ENCODE measurements at regions not wholly inside any gene's neighbourhood (a gene's known extent, or its start where the extent isn't known, plus 50 kb on each side); places are given as distances from the start of the nearest gene placed in this dataset.
A peak's percentile ranks its signal among the peaks of the same experiment; 100 is the strongest.

DNA sequence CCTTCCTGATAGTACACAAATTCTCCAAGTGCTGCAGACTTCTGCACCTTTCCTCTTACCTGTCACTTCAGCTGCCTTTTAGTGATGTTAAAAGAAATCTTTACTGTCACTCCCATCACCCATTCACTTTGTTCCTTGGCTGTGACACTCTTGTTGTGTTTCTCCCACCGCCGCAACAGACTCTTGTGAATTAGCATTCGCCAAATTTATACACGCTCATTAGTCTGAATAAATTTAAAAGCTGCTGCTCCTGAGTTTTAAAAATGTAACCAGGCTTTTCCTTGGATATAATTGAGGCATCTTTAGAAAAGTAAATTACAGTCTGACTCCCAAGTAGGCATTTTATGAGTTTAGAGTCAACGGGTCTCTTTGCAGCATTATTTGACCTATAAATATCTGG is 1197.9 kb downstream of the BCL11B start:
- no peak for DNase-seq

DNA sequence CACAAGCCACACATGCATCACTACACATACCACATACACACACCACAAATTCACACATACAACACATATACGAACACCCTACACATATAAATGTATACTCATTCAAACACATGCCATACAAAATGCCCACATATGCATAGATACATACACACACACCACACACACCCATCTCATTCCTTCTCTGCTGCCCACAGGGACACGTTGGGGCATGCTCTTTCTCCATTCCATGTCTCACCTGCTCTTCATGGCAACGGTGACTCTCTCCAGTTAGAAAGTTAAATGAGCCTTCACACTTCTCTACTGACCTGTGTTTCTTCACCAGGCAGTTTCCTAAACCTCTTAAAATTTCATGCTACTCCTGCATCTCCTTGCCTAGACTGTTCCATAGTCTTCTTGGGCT is 1194.8 kb downstream of the BCL11B start:
- no peak for DNase-seq

GRCh38 chr14:98082833-98083232 is 1189.2 kb downstream of the BCL11B start:
- no peak for DNase-seq

GRCh38 chr14:98085751-98086150 is 1186.2 kb downstream of the BCL11B start:
- no peak for DNase-seq

- no peak for DNase-seq
These were observed 1178.9 kb downstream of the BCL11B start for GRCh38 chr14:98093111-98093510.

GRCh38 chr14:98099527-98099926 is 1172.5 kb downstream of the BCL11B start:
- DNase-seq = peak in 1 of 5 donors; percentile 23

- DNase-seq = no peak
These were observed 1170.7 kb downstream of the BCL11B start for GRCh38 chr14:98101323-98101722.

- DNase-seq = no peak
These were observed 1168.3 kb downstream of the BCL11B start for GRCh38 chr14:98103705-98104104.

DNA sequence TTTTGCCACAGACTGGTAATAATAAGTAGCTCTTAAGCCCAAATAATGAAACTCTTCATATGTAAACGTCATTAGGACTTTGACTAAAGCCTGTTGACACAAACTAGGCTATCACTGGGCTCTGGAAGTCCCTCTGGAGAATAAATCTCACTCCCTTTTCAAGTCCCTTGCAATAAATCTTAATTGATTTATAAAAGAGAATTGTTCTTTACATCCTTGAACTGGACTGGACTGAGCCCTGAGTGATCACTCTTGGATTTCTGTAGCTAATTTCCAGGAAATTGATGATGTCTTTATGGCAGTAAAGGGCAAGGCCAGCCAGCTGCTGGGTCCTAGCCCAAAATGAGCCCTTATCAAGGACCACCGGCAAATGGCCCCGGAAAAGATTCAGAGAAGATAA is 1162.7 kb downstream of the BCL11B start:
- no peak for DNase-seq

DNA sequence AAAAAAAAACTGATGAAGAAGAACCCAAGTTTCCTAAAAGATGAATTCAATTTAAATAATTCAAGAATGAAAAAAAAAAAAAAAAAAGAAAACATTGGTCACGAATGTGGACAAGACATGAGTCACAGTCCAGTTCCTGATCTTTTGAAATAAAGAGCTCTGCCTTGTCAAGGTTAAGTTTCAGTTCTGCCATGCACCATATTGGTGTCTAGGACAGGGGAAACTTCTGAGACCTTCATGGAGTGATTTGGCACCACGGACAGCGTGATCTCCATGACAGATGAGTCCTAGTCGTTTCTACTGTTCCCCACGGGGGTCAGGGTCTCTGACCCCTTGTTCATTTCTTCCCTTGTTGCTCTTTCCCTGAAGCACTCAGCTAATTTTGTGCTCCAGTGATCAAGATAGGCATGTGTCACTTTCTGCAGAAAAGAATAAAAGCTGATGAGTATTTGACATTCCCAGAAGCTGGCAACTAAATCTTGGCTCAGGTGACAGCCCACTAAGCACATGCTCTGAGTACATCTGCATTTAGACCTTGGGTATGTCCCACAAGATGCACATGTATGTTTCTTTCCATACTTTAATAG is 1159.7 kb downstream of the BCL11B start:
- no peak for DNase-seq

GRCh38 chr14:98114122-98114895 is 1157.7 kb downstream of the BCL11B start:
- DNase-seq = no peak

GRCh38 chr14:98114946-98115345 is 1157.1 kb downstream of the BCL11B start:
- no peak for DNase-seq

DNA sequence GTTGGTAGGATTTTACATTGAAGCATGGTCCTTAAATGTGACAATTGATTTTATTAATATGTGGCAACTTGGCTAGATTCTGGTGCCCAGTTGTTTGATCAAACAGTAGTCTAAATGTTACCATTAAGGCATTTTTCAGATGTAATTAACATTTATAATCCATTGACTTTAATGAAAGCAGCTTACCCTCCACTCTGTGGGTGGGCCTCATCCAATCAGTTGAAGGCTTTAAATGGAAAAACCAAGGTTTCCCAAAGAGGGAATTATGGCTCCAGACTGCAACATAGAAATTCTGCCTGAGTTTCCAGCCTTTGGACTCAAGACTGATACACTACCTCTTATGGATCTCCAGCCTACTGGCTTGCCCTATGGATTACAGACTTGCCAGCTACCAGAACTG is 1153.2 kb downstream of the BCL11B start:
- no peak for DNase-seq

GRCh38 chr14:98119739-98120138 is 1152.3 kb downstream of the BCL11B start:
- DNase-seq = no peak

GRCh38 chr14:98120831-98121464 is 1151.0 kb downstream of the BCL11B start:
- peak in 1 of 5 donors; percentile 43 for DNase-seq

DNA sequence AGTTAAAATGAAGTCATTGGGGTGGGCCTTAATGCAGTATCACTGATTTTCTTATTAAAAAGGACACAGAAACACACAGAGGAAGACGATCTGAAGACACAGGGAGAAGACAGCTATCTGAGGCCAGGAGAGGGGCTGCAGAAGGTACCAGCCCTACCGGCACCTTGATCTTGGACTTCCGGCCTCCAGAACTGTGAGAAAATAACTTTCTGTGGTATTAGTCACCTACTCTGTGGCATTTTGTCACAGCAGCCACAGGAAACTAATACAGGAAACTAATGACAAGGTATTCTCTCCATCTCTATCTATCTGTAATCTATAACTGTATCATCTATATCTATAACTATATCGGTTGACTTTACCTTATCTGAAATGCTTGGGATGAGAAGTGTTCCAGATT is 1149.5 kb downstream of the BCL11B start:
- peak in 1 of 5 donors; percentile 55 for DNase-seq

DNA sequence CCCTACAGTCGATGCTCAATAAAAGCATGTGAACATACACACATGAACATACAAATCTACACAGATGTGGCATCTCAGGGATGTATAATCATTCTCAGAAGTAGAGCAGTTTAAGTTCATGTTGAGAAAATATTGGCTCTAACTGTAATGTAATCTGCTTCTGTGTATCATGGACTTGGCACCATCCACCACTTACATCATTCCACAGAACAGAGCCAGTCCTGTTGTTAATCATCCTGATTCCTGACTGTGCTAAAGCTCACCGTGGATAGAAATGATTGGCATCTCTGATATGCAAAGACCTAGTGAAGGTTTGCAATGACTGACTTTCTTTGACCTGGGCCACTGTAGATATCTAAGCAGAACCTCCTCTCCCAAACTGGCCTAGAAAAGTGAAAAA is 1141.3 kb downstream of the BCL11B start:
- no peak for DNase-seq

- DNase-seq = peak in 1 of 5 donors; percentile 47
These were observed 1140.6 kb downstream of the BCL11B start for GRCh38 chr14:98131406-98131805.

- DNase-seq = no peak
These were observed 1138.2 kb downstream of the BCL11B start for GRCh38 chr14:98133806-98134205.

GRCh38 chr14:98136012-98136789 is 1135.8 kb downstream of the BCL11B start:
- DNase-seq = peak in 1 of 5 donors; percentile 61

DNA sequence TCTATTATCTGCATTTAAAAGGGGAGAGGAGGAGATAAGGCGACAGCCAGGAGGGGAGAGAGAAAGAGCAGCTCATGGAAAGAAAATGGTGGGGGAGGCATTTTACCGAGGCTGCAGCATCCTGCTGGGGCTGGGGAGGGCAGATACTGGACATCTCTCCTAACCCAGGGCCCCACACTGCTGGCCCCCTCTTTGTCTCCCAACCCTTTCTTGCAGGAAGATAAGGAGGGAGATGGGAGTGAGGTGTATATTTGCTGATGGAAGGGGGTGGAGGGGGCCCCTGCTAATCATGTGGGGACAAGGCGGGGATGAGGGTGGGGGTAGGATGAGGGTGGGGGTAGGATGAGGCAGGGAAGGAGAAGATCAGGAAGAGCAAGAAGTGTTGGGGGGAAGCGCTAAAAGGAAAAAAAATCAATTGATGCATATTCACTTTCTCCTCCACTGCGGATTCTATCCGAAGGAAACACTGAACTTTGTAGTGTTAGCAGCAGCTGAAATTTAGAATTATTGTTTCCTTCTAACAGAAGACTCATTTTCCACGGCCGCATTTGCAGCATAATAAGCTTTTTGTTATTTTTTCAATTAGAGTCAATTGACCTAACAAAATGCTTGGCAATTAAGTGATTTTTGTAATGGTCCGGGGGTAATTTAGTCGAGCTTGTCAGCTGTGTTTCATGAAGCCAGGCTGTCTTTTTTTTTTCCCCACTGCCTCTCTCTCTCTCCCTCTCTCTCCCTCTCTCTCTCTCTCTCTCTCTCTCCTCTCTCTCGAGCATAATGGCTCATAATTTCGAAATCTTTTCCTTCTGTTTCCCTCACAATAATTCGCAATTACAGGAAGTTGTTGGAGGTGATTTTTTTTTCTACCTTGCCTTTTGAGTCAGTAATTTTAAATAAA is 1134.6 kb downstream of the BCL11B start:
- no peak for DNase-seq

DNA sequence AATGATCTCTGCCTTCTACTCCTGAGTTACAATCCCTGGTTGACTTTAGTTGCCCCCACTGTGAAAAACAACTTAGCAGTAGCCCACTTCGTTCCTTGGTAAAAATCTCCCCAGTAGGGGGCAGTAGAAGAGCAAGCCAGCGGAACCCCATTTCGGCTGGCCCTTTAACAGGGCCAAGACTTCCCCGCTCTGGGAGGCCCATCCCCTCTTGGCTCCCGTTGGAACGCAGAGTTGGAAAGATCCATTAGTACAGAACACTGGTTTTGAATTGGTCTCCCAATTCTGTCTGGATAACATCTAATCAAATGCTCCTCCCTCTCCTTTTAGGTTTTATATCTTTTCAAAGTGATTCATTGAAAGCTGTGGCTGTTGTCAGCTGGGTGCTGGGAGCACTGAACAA is 1133.3 kb downstream of the BCL11B start:
- peak; percentile 26 to 78 (median 56) for DNase-seq
